Psoas muscle (tissue), 7 donors: ENCODE measurements at regions not wholly inside any gene's neighbourhood (a gene's known extent, or its start where the extent isn't known, plus 50 kb on each side); places are given as distances from the start of the nearest gene placed in this dataset.

Experiments
- ATAC-seq, 4 donors: fragments of 200-7000 bp; cut with Tn5 transposase; one replicate each; pipeline ENCODE4 v1.9.1; 2020; ENCODE audit warnings: moderate library complexity in 3 of 4, mild to moderate bottlenecking in 2 of 4
- DNase-seq, 2 donors: peaks; one replicate each; pipeline ENCODE4 v3.0.0-alpha.2; 2020
- H3K27ac ChIP-seq: fragments of 200-600 bp; one replicate; pipeline ENCODE4 v1.8.0; 2022
- H3K27me3 ChIP-seq, 3 donors: fragments of 200-600 bp in 1 of 3; one replicate each; pipeline versions ENCODE4 v1.6.1 to v1.8.0; 2013 to 2022; ENCODE audit warnings: low read length in 2 of 3, mild to moderate bottlenecking in 2 of 3, moderate library complexity in 1 of 3; ENCODE audit not compliant: insufficient read depth in 3 of 3
- H3K36me3 ChIP-seq, 2 donors: fragments of 200-600 bp in 1 of 2; one replicate each; pipeline versions ENCODE4 v1.6.1 to v1.8.0; 2013 to 2022; ENCODE audit warnings: low read depth in 1 of 2, mild to moderate bottlenecking in 1 of 2, moderate library complexity in 1 of 2; ENCODE audit not compliant: insufficient read depth in 1 of 2
- H3K4me1 ChIP-seq: fragments of 200-600 bp; one replicate; pipeline ENCODE4 v1.8.0; 2022
- H3K4me3 ChIP-seq: fragments of 200-600 bp; one replicate; pipeline ENCODE4 v1.8.0; 2022; ENCODE audit warnings: mild to moderate bottlenecking
- H3K9me3 ChIP-seq: fragments of 200-600 bp; one replicate; pipeline ENCODE4 v1.8.0; 2022
- CTCF ChIP-seq: fragments of 200-600 bp; IDR thresholded peaks from one replicate; pipeline ENCODE4 v1.8.0; 2022; ENCODE audit warnings: antibody characterized with exemption
- WGBS, 3 donors: extraction: QIAGEN DNeasy Blood & Tissue Kit; methylation state at CpG; one replicate each; pipeline versions ENCODE4 v1.1.6 to v1.1.7; 2013; 5-methylcytosine and 5-hydroxymethylcytosine counted together
- intact Hi-C, 2 donors: fragments of 100-400 bp; cut with DNase I; formaldehyde crosslinking; loops; one replicate each; pipeline versions ENCODE4 v1.11.0 to v1.14.2; 2022
- donor health status: healthy with polysubstance abuse.
- donor health status: DM: no; HTN: no; CAD: no; lungs with moderate emphysema.
- donor health status: Bipolar disorder and iron deficiency.
- donor health status: healthy.
- donor health status: DM: yes; HTN: yes; CAD: no.
- donor health status: DM: no; HTN: no; CAD: no.
- donor health status: DM: yes; HTN: yes; CAD: no.

- 62 to 70% (median 65%) methylated on average over 6 of the region's 6 CpGs for WGBS, 3 donors
- TF ChIP-seq CTCF, result no peak
Measured at GRCh38 chr1:103177108-103177775, 68.9 kb upstream of the COL11A1 start.

DNA sequence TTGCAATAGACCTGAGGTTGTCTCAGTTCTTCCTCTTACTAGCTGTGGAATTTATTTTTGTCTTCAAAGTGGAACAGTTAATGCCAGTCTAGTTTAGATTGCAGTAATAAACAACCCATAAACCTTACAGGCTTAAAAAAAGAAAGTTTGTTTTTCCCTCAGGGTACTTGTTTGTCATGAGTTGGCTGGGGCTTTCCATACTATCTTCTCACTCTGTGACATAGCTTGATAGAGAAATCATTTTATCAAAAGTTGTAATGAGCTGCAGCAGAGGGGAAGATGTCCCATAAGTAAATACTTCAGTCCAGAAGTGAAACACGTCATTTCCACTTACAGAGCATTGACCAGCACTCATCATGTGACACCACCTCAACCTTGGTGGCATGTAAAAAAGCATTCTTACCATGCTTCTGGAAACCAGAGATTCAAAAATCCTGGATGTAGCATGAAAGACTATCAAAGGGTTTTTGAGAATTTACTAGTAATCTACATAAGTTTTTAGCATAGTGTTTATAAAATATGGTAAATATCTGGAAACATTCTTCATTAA lies 62.8 kb upstream of the COL11A1 start:
- no peak for ATAC-seq
- DNase-seq, result no peak
- no peaks in the 10 kb centered on the region for H3K4me1 ChIP-seq
- no peak for TF ChIP-seq CTCF
- intact Hi-C loops, result no loop called here
- H3K27ac ChIP-seq, result no peak overlapping the region
- H3K36me3 ChIP-seq, result no peaks in the 10 kb centered on the region
- H3K9me3 ChIP-seq, result no peaks in the 10 kb centered on the region
- 64 to 66% (median 64%) methylated on average over 1 of the region's 1 CpG for WGBS, 3 donors
- H3K4me3 ChIP-seq, result no peak overlapping the region
- H3K27me3 ChIP-seq, result no peaks in the 10 kb centered on the region

More at GRCh38 chr1:103177108-103177775, 68.9 kb upstream of the COL11A1 start:
- no peak overlapping the region for H3K4me3 ChIP-seq
- H3K36me3 ChIP-seq, result no peaks in the 10 kb centered on the region
- DNase-seq (no peak), ATAC-seq (no peak)
- no peaks in the 10 kb centered on the region for H3K27me3 ChIP-seq
- H3K27ac ChIP-seq, result no peak overlapping the region
- no peaks in the 10 kb centered on the region for H3K9me3 ChIP-seq
- no peaks in the 10 kb centered on the region for H3K4me1 ChIP-seq
- intact Hi-C loops, result no loop called here

- Histone ChIP-seq H3K9me3 (no peaks in the 10 kb centered on the region), H3K27ac (no peak overlapping the region), H3K4me1 (no peaks in the 10 kb centered on the region), H3K36me3 (no peaks in the 10 kb centered on the region), H3K27me3 (no peaks in the 10 kb centered on the region), H3K4me3 (no peak overlapping the region)
- DNase-seq (no peak), ATAC-seq (no peak)
- intact Hi-C loops, result no loop called here
- no peak for TF ChIP-seq CTCF
- 88 to 94% (median 89%) methylated on average over 7 of the region's 7 CpGs for WGBS, 3 donors
Measured at GRCh38 chr1:103170609-103171008, 62.3 kb upstream of the COL11A1 start.

GRCh38 chr1:103162360-103162759 lies 54.0 kb upstream of the COL11A1 start:
- no peak for DNase-seq
- Histone ChIP-seq H3K4me1 (no peaks in the 10 kb centered on the region), H3K27me3 (no peaks in the 10 kb centered on the region), H3K9me3 (no peaks in the 10 kb centered on the region), H3K27ac (no peak overlapping the region), H3K4me3 (no peak overlapping the region), H3K36me3 (no peaks in the 10 kb centered on the region)
- no peak for TF ChIP-seq CTCF
- 68 to 81% (median 78%) methylated on average over 2 of the region's 2 CpGs for WGBS, 3 donors
- ATAC-seq, result no peak
- intact Hi-C loops, result no loop called here

DNA sequence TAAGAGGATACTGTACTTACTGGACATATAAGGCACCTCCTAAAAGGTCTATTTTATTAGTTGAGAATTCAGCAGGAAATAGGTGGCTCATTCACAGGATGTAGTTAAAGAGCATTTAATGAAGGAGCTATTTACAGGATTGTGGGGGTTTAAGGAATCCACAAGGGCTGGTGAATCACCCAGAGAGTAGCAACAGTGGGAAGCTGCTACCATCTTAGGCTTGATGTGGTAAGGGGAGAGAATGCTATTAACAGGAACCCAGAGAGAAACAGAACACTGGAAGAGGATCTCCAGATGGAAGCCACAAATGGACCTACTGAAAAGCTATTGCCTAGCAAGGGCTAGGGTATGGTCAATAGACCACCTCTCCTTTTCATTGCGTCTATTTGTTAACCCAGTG lies 52.0 kb upstream of the COL11A1 start:
- WGBS, 3 donors, result 89 to 100% (median 100%) methylated on average over 1 of the region's 1 CpG
- Histone ChIP-seq H3K9me3 (no peaks in the 10 kb centered on the region), H3K36me3 (no peaks in the 10 kb centered on the region), H3K27ac (no peak overlapping the region), H3K4me1 (no peaks in the 10 kb centered on the region), H3K27me3 (no peaks in the 10 kb centered on the region), H3K4me3 (no peak overlapping the region)
- no peak for TF ChIP-seq CTCF
- intact Hi-C loops, result no loop called here
- ATAC-seq, result no peak
- DNase-seq, result no peak
